A549 (cell line): ENCODE measurements at regions not wholly inside any gene's neighbourhood (a gene's known extent, or its start where the extent isn't known, plus 50 kb on each side); places are given as distances from the start of the nearest gene placed in this dataset.

ENCODE experiments used
- BCL3 ChIP-seq: fragments of >200 bp; sonication (Bioruptor Twin); formaldehyde crosslinking; IDR thresholded peaks from 3 replicates; pipeline ENCODE4 v1.6.1; 2016
- CHD4 ChIP-seq: fragments of 200-600 bp; sonication (generic); IDR thresholded peaks from 2 replicates; pipeline ENCODE4 v1.6.1; 2016; ENCODE audit warnings: antibody characterized with exemption, mild to moderate bottlenecking, borderline replicate concordance
- CTCF ChIP-seq: fragments of >200 bp; sonication (Bioruptor Twin); formaldehyde crosslinking; IDR thresholded peaks from 3 replicates; pipeline ENCODE4 v1.5.1; 2016
- EP300 ChIP-seq, 2 experiments: fragments of >200 bp; sonication (Bioruptor Twin); formaldehyde crosslinking; IDR thresholded peaks; 2 replicates in 1 of 2; 3 replicates in 1 of 2; pipeline ENCODE4 v1.6.1; 2016 to 2017
- MAZ ChIP-seq: fragments of 150-350 bp; IDR thresholded peaks from 2 replicates; pipeline ENCODE4 v1.6.1; 2014; ENCODE audit warnings: antibody characterized with exemption, low read depth, low read length, borderline replicate concordance
- NFE2L2 ChIP-seq: fragments of 150-350 bp; conservative IDR thresholded peaks from 2 replicates; pipeline ENCODE4 v1.6.1; 2014; ENCODE audit warnings: low read length
- REST ChIP-seq: fragments of 200-600 bp; sonication (generic); IDR thresholded peaks from 2 replicates; pipeline ENCODE4 v1.6.1; 2016; ENCODE audit warnings: antibody characterized with exemption, mild to moderate bottlenecking, moderate library complexity

GRCh38 chr1:104098837-104099236 lies 349.1 kb downstream of the AMY1C start:
- TF ChIP-seq EP300 (IDR thresholded peaks at IDR 0.05) (no peak), BCL3 (no peak), REST (no peak), CHD4 (no peak), CTCF (no peak), NFE2L2 (no peak), MAZ (no peak)
